HL-60 (cell line): ENCODE measurements at regions not wholly inside any gene's neighbourhood (a gene's known extent, or its start where the extent isn't known, plus 50 kb on each side); places are given as distances from the start of the nearest gene placed in this dataset.

ENCODE experiments used
- DNase-seq, 2 experiments: peaks; one replicate each; pipeline ENCODE4 v3.0.0-alpha.2; 2010 to 2020; ENCODE audit warnings: low read depth in 1 of 2, low spot score in 1 of 2
- H3K27ac ChIP-seq: fragments of 250-450 bp; sonication (Bioruptor Pico); replicated peaks from 2 replicates; pipeline ENCODE4 v1.5.1; 2020; ENCODE audit warnings: mild to moderate bottlenecking, moderate library complexity
- H3K27me3 ChIP-seq: fragments of 250-450 bp; sonication (Bioruptor Pico); 2 replicates; pipeline ENCODE4 v1.5.1; 2021; ENCODE audit warnings: mild to moderate bottlenecking, moderate library complexity; ENCODE audit not compliant: insufficient read depth, poor library complexity, severe bottlenecking
- H3K4me3 ChIP-seq: replicated peaks from 2 replicates; pipeline ENCODE4 v1.5.1; 2011; ENCODE audit warnings: mild to moderate bottlenecking, control low read depth, low read length; ENCODE audit not compliant: insufficient read depth
- GABPA ChIP-seq: IDR thresholded peaks from 2 replicates; pipeline ENCODE4 v1.6.1; 2012; ENCODE audit warnings: low read depth
- POLR2AphosphoS5 ChIP-seq: IDR thresholded peaks from 2 replicates; pipeline ENCODE4 v1.6.1; 2012; ENCODE audit warnings: low read depth
- REST ChIP-seq: IDR thresholded peaks from 2 replicates; pipeline ENCODE4 v1.6.1; 2012; ENCODE audit warnings: low read depth; ENCODE audit not compliant: insufficient replicate concordance
- SPI1 ChIP-seq: IDR thresholded peaks from 2 replicates; pipeline ENCODE4 v1.6.1; 2012; ENCODE audit warnings: low read depth, mild to moderate bottlenecking, borderline replicate concordance
- TF ChIP-seq, protein P1 (sequence below): IDR thresholded peaks from one replicate; pipeline ENCODE4 v1.5.1; 2011; ENCODE audit warnings: low read length, control low read depth, inconsistent platforms; ENCODE audit not compliant: insufficient read depth

- Histone ChIP-seq H3K27me3 (no peaks in the 10 kb centered on the region), H3K27ac (no peak overlapping the region), H3K4me3 (no peak overlapping the region)
- DNase-seq: no peak
- no peak for TF ChIP-seq POLR2AphosphoS5
- no peak for TF ChIP-seq GABPA
- TF ChIP-seq, protein P1, sequence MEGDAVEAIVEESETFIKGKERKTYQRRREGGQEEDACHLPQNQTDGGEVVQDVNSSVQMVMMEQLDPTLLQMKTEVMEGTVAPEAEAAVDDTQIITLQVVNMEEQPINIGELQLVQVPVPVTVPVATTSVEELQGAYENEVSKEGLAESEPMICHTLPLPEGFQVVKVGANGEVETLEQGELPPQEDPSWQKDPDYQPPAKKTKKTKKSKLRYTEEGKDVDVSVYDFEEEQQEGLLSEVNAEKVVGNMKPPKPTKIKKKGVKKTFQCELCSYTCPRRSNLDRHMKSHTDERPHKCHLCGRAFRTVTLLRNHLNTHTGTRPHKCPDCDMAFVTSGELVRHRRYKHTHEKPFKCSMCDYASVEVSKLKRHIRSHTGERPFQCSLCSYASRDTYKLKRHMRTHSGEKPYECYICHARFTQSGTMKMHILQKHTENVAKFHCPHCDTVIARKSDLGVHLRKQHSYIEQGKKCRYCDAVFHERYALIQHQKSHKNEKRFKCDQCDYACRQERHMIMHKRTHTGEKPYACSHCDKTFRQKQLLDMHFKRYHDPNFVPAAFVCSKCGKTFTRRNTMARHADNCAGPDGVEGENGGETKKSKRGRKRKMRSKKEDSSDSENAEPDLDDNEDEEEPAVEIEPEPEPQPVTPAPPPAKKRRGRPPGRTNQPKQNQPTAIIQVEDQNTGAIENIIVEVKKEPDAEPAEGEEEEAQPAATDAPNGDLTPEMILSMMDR: no peak
- no peak for TF ChIP-seq SPI1
- no peak for TF ChIP-seq REST
These were observed 361.3 kb upstream of the KLHL29 start for GRCh38 chr2:23023722-23024121.

- H3K27me3 ChIP-seq: no peaks in the 10 kb centered on the region
- no peak for DNase-seq
- H3K27ac ChIP-seq: no peak overlapping the region
- no peak for TF ChIP-seq SPI1
- TF ChIP-seq, protein P1: no peak
- TF ChIP-seq POLR2AphosphoS5: no peak
- no peak for TF ChIP-seq REST
- TF ChIP-seq GABPA: no peak
- H3K4me3 ChIP-seq: no peak overlapping the region
These were observed 358.3 kb upstream of the KLHL29 start for GRCh38 chr2:23026671-23027070.

DNA sequence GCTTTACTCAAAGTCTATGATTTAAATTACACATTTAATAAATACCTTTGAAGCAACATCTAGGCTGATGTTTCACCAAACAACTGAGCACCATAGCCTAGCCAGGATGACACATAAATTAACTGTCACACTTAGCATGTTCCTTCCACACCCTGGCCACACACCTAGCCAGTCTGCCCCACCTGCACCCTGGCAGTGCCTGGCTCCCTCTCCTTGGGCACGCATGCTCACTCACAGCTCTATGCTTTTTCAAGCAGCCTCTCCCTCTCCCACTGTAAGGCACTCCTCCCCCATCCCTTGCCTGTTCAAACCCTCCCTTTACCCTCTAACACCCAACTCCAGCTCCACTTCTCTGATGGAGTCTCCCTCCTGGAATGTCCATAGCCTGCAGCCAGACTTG lies 357.6 kb upstream of the KLHL29 start:
- no peak overlapping the region for H3K4me3 ChIP-seq
- no peaks in the 10 kb centered on the region for H3K27me3 ChIP-seq
- no peak for DNase-seq
- TF ChIP-seq REST: no peak
- TF ChIP-seq POLR2AphosphoS5: no peak
- TF ChIP-seq SPI1: no peak
- H3K27ac ChIP-seq: no peak overlapping the region

GRCh38 chr2:23028106-23028505 lies 356.9 kb upstream of the KLHL29 start:
- DNase-seq: no peak
- Histone ChIP-seq H3K4me3 (no peak overlapping the region), H3K27ac (no peak overlapping the region), H3K27me3 (no peaks in the 10 kb centered on the region)
- TF ChIP-seq GABPA: no peak
- TF ChIP-seq REST: no peak
- TF ChIP-seq, protein P1: no peak
- no peak for TF ChIP-seq SPI1
- no peak for TF ChIP-seq POLR2AphosphoS5
